IMR-90 (cell line): ENCODE measurements at regions not wholly inside any gene's neighbourhood (a gene's known extent, or its start where the extent isn't known, plus 50 kb on each side); places are given as distances from the start of the nearest gene placed in this dataset.

Experiments
- ATAC-seq: fragments of 200-7000 bp; cut with Tn5 transposase; 2 replicates; pipeline ENCODE4 v1.9.1; 2020; ENCODE audit warnings: low read depth, mild to moderate bottlenecking, moderate library complexity
- BruUV-seq: library from RNA; stranded (reverse); fragments of 400-500 nt; replicated peaks from 2 replicates; lab custom pipeline; 2021; lab: Mats Ljungman, UMichigan
- CTCF ChIA-PET: fragments of 300-600 bp; formaldehyde crosslinking; extraction: SDS; loops from one replicate; lab custom pipeline; 2021; ENCODE audit warnings: antibody characterized with exemption; lab: Yijun Ruan, JAX
- POLR2A ChIA-PET: fragments of 300-600 bp; sonication (Branson Sonifier 250); formaldehyde crosslinking; loops from one replicate; lab custom pipeline; 2022; ENCODE audit warnings: antibody characterized with exemption; ENCODE audit not compliant: unreplicated experiment; lab: Charles Lee
- DNase-seq: peaks from one replicate; pipeline ENCODE4 v3.0.0; 2013
- H2AFZ ChIP-seq: replicated peaks from 2 replicates; pipeline ENCODE3; 2013; ENCODE audit warnings: low read length, mild to moderate bottlenecking; ENCODE audit not compliant: poor library complexity
- H2AK5ac ChIP-seq: 2 replicates; pipeline ENCODE4 v1.6.1; 2013; ENCODE audit warnings: low read depth, low read length, inconsistent platforms
- H2AK9ac ChIP-seq: replicated peaks from 2 replicates; pipeline ENCODE3; 2013; ENCODE audit warnings: mild to moderate bottlenecking, low read depth, low read length, moderate library complexity; ENCODE audit not compliant: poor library complexity
- H2BK120ac ChIP-seq: 2 replicates; pipeline ENCODE4 v1.6.1; 2013; ENCODE audit warnings: low read depth, low read length, inconsistent platforms
- H2BK15ac ChIP-seq: 3 replicates; pipeline ENCODE4 v1.6.1; 2013; ENCODE audit warnings: low read depth, low read length, inconsistent platforms
- H2BK20ac ChIP-seq: 2 replicates; pipeline ENCODE4 v1.6.1; 2013; ENCODE audit warnings: low read depth, mild to moderate bottlenecking, inconsistent platforms, low read length, moderate library complexity
- H2BK5ac ChIP-seq: 2 replicates; pipeline ENCODE4 v1.6.1; 2013; ENCODE audit warnings: mild to moderate bottlenecking, low read depth, low read length, inconsistent platforms; ENCODE audit not compliant: poor library complexity, severe bottlenecking
- H3K14ac ChIP-seq: replicated peaks from 2 replicates; pipeline ENCODE4 v1.6.1; 2013; ENCODE audit warnings: low read depth, low read length, inconsistent platforms
- H3K18ac ChIP-seq: 2 replicates; pipeline ENCODE4 v1.6.1; 2013; ENCODE audit warnings: low read depth, low read length, control low read depth
- H3K23ac ChIP-seq: 2 replicates; pipeline ENCODE4 v1.6.1; 2013; ENCODE audit warnings: low read depth, low read length, inconsistent platforms
- H3K27ac ChIP-seq: 2 replicates; pipeline ENCODE4 v1.5.1; 2013; ENCODE audit warnings: mild to moderate bottlenecking, control low read depth, low read length; ENCODE audit not compliant: insufficient read depth
- H3K27me3 ChIP-seq: 2 replicates; pipeline ENCODE4 v1.6.1; 2013; ENCODE audit warnings: low read length; ENCODE audit not compliant: control insufficient read depth, insufficient read depth
- H3K36me3 ChIP-seq: 2 replicates; pipeline ENCODE4 v1.6.1; 2013; ENCODE audit warnings: low read length, mixed read lengths; ENCODE audit not compliant: control insufficient read depth, insufficient read depth
- H3K4ac ChIP-seq: 2 replicates; pipeline ENCODE4 v1.6.1; 2013; ENCODE audit warnings: low read depth, low read length, inconsistent platforms
- H3K4me1 ChIP-seq: 2 replicates; pipeline ENCODE4 v1.6.1; 2013; ENCODE audit warnings: low read length, mixed read lengths; ENCODE audit not compliant: control insufficient read depth, insufficient read depth
- H3K4me2 ChIP-seq: 2 replicates; pipeline ENCODE4 v1.6.1; 2013; ENCODE audit warnings: low read depth, mild to moderate bottlenecking, control low read depth, low read length, moderate library complexity
- H3K4me3 ChIP-seq: 2 replicates; pipeline ENCODE4 v1.5.1; 2013; ENCODE audit warnings: low read depth, mild to moderate bottlenecking, control low read depth, low read length, moderate library complexity; ENCODE audit not compliant: insufficient read depth
- H3K56ac ChIP-seq: 2 replicates; pipeline ENCODE4 v1.6.1; 2013; ENCODE audit warnings: low read length, inconsistent platforms; ENCODE audit not compliant: insufficient read depth; ENCODE audit errors: extremely low read depth
- H3K79me1 ChIP-seq, 2 experiments: 2 replicates each; pipeline ENCODE4 v1.6.1; 2013; ENCODE audit warnings: low read length in 2 of 2, inconsistent platforms in 1 of 2, low read depth in 1 of 2
- H3K9ac ChIP-seq: 2 replicates; pipeline ENCODE4 v1.6.1; 2013; ENCODE audit warnings: low read depth, low read length, control low read depth
- H3K9me1 ChIP-seq: 2 replicates; pipeline ENCODE4 v1.6.1; 2013; ENCODE audit warnings: low read length, inconsistent platforms; ENCODE audit not compliant: insufficient read depth
- H3K9me3 ChIP-seq: 2 replicates; pipeline ENCODE4 v1.6.1; 2013; ENCODE audit warnings: low read length; ENCODE audit not compliant: control insufficient read depth, insufficient read depth
- H4K20me1 ChIP-seq: 2 replicates; pipeline ENCODE4 v1.6.1; 2013; ENCODE audit warnings: low read length, inconsistent platforms; ENCODE audit not compliant: insufficient read depth
- H4K5ac ChIP-seq: 2 replicates; pipeline ENCODE4 v1.6.1; 2013; ENCODE audit warnings: mild to moderate bottlenecking, low read depth, low read length, control low read depth
- H4K8ac ChIP-seq, 2 experiments: 2 replicates each; pipeline ENCODE4 v1.6.1; 2013; ENCODE audit warnings: low read depth in 2 of 2, low read length in 2 of 2, control low read depth in 1 of 2, inconsistent platforms in 1 of 2
- H4K91ac ChIP-seq: 2 replicates; pipeline ENCODE4 v1.6.1; 2013; ENCODE audit warnings: low read depth, low read length, inconsistent platforms; ENCODE audit not compliant: insufficient read depth
- ELK1 ChIP-seq: fragments of 150-350 bp; IDR thresholded peaks from 2 replicates; pipeline ENCODE4 v1.6.1; 2016; ENCODE audit warnings: low read depth, mild to moderate bottlenecking, low read length, moderate library complexity, borderline replicate concordance
- USF2 ChIP-seq: fragments of 150-350 bp; IDR thresholded peaks from 2 replicates; pipeline ENCODE4 v1.6.1; 2017; ENCODE audit warnings: mild to moderate bottlenecking, antibody characterized with exemption, low read length, low read depth
- dilution Hi-C: fragments of 300-500 bp; cut with HindIII; formaldehyde crosslinking; loops from one replicate; pipeline ENCODE4 v1.14.3; 2018; ENCODE audit warnings: low sequenced_read_pairs; ENCODE audit not compliant: unreplicated experiment
- in situ Hi-C: fragments of 300-500 bp; cut with MboI; formaldehyde crosslinking; loops from 3 replicates; pipeline ENCODE4 v1.14.3; 2019; ENCODE audit warnings: low sequenced_read_pairs, inconsistent platforms, mixed read lengths
- intact Hi-C: fragments of 100-400 bp; cut with micrococcal nuclease; formaldehyde crosslinking; loops from 2 replicates; pipeline ENCODE4 v1.10.0; 2022

GRCh38 chr7:26918241-26918640 lies 53.9 kb upstream of the SKAP2 start:
- Histone ChIP-seq H2AK5ac (no peak overlapping the region), H3K4me1 (no peaks in the 10 kb centered on the region), H4K5ac (no peak overlapping the region), H3K36me3 (no peaks in the 10 kb centered on the region), H3K27me3 (peaks cover 4% of the 10 kb centered on the region; the same call in 1 of the 2 replicates), H2AFZ (no peak overlapping the region), H3K18ac (no peak overlapping the region), H4K8ac (no peak overlapping the region), H2BK5ac (no peak overlapping the region), H3K56ac (no peak overlapping the region), H3K14ac (no peak overlapping the region), H2AK9ac (no peak overlapping the region), H3K9me1 (no peaks in the 10 kb centered on the region), H3K4ac (no peak overlapping the region), H3K23ac (no peak overlapping the region), H3K27ac (no peak overlapping the region), H3K4me2 (no peak overlapping the region), H3K4me3 (no peak overlapping the region), H4K91ac (no peak overlapping the region), H2BK20ac (no peak overlapping the region), H3K9ac (no peak overlapping the region), H2BK15ac (no peak overlapping the region), H2BK120ac (no peak overlapping the region), H3K9me3 (no peaks in the 10 kb centered on the region), H4K20me1 (no peaks in the 10 kb centered on the region), H3K79me1 (no peaks in the 10 kb centered on the region)
- TF ChIP-seq USF2 (no peak), ELK1 (no peak)
- intact Hi-C loops (no loop called here), dilution Hi-C loops (no loop called here), in situ Hi-C loops (no loop called here)
- ChIA-PET CTCF (no interaction called here), POLR2A (no interaction called here)
- no peak for DNase-seq
- ATAC-seq, result no peak
- BruUV-seq, result no TSS peak
